GM18870 (cell line): ENCODE measurements at regions not wholly inside any gene's neighbourhood (a gene's known extent, or its start where the extent isn't known, plus 50 kb on each side); places are given as distances from the start of the nearest gene placed in this dataset.
A peak's percentile ranks its signal among the peaks of the same experiment; 100 is the strongest.
"Not testable (repeated sequence)": the region's sequence is repeated elsewhere in the genome, so short reads cannot be mapped to it uniquely, and the experiment has no call there.

Experiments used
- ATAC-seq: cut with Tn5 transposase; IDR thresholded peaks from one replicate; pipeline ENCODE4 v1.9.1; 2021; ENCODE audit warnings: moderate library complexity; ENCODE audit not compliant: unreplicated experiment

GRCh38 chr11:103798446-103798845 lies 238.0 kb upstream of the DDI1 start:
- no peak for ATAC-seq

DNA sequence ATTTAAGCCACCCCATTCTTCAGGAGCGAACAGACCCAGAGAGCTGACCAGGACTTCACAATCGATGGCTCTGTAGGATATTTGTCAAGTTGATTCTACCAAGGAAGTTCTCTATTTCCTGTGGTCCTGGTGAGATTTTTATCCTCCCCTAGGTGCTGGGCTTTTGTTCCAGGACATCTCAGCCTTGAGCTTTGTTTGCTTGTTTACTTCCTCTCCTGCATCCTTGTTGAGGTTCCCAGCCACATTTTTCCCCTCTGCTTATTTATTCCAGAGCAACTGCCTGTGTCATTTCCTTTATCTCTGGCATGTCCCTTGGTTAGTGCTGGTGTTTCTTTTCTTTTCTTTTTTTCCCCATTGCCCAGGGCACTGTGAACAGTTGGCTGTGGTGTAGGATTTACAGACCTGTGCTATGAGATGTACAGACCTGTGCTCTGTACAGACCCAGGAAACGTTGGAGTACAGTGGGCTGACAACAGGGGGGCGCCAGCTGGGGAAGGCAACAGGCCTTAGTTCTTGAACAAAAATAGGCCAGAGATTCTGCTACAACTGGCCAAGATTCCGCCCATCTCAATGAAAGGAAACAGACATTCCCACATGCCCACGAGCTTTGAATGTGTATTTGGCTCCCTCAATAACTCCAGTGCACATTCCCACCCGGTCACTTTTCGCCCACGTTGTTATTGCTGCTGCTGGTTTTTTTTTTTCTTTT lies 235.9 kb upstream of the DDI1 start:
- no peak for ATAC-seq

- peak; percentile 49 for ATAC-seq
Measured at GRCh38 chr11:103803062-103803461, 233.4 kb upstream of the DDI1 start.

GRCh38 chr11:103805688-103806009 lies 230.8 kb upstream of the DDI1 start:
- ATAC-seq = no peak

- peak; percentile 68 for ATAC-seq
Measured at GRCh38 chr11:103806130-103806895, 230.1 kb upstream of the DDI1 start.

- no peak for ATAC-seq
Measured at GRCh38 chr11:103807806-103808205, 228.6 kb upstream of the DDI1 start.

DNA sequence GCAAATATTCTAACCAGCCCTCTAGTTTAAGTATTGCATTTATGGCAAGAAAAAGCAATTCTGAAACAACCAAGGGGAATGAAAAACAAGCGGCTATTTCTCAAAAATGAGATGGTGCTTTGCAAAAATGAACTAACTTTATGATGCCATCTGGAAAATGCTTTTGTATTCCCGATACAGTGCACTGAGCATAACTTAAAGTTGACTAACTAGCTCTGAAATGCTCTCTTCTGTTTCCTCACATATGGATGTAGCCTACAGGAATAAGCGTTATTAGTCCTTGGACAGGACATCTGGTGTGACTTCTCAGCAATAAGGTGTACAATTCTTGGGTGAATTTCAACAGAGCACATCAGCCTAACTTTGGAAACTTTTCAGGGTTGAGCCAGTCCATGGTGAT lies 228.2 kb upstream of the DDI1 start:
- ATAC-seq = no peak

- ATAC-seq = no peak
Measured at GRCh38 chr11:103811870-103812455, 224.5 kb upstream of the DDI1 start.

- no peak for ATAC-seq
Measured at GRCh38 chr11:103812680-103813079, 223.8 kb upstream of the DDI1 start.

- not testable (repeated sequence) for ATAC-seq
Measured at GRCh38 chr11:103820345-103820744, 216.1 kb upstream of the DDI1 start.

DNA sequence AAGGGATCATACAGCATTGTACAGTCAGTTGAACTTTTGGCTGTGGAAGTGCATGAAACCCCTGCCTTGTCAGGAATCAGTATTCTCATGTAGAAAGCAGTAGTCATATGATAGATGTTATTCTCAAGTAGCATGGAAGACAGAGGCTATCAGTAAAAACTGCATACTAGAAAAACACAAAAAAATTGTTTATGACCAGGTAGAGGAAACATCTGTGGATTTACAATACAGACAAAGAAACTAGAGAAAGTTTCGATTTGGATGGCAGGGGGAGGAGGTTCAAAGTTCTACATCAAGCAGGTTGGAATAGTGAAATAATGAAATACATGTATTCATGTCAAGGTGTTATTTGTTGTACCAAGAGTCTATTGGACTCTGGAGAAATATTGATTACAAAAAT lies 212.3 kb upstream of the DDI1 start:
- no peak for ATAC-seq

DNA sequence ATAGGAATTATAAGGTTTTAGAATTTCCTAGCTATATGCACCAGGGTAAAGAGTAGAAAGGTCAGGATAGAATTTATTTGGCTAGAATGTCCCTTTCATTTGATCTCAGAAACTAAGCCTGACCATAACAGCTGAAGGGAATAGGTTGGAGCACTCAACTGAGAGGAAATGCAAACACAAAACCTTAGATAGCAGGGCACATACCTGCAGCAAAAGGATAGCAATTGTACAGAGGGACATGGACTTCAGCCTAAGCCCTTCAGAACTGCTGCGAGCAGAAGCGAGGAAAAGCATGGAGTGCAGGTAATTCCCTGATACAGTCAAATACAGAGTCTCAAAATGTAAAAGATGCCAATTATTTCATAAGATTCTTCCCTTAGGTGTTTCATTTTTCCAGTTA lies 211.0 kb upstream of the DDI1 start:
- ATAC-seq = no peak

GRCh38 chr11:103826856-103827255 lies 209.6 kb upstream of the DDI1 start:
- no peak for ATAC-seq

GRCh38 chr11:103829596-103829995 lies 206.8 kb upstream of the DDI1 start:
- no peak for ATAC-seq

DNA sequence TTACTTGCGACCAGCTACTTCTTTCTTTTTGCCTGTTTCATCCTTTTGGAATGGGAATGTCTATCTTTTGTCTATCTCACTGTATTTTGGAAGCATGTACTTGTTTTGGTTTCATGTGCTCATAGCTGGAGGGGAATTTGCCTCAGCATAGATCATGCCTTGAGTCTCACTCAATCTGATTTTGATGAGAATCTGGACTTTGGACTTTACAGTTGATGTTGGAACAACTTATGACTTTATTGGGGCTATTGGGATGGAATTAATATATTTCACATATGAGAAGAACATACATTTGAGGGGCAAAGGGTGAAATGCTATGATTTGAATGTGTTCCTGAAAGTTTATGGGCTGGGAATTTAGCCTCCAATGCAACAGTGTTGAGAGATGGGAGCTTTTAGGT lies 206.2 kb upstream of the DDI1 start:
- ATAC-seq = no peak

- no peak for ATAC-seq
Measured at GRCh38 chr11:103832762-103833161, 203.7 kb upstream of the DDI1 start.

- ATAC-seq = no peak
Measured at GRCh38 chr11:103842191-103842590, 194.2 kb upstream of the DDI1 start.

GRCh38 chr11:103842795-103843194 lies 193.6 kb upstream of the DDI1 start:
- no peak for ATAC-seq

GRCh38 chr11:103844327-103845215 lies 191.9 kb upstream of the DDI1 start:
- peak; percentile 98 for ATAC-seq

DNA sequence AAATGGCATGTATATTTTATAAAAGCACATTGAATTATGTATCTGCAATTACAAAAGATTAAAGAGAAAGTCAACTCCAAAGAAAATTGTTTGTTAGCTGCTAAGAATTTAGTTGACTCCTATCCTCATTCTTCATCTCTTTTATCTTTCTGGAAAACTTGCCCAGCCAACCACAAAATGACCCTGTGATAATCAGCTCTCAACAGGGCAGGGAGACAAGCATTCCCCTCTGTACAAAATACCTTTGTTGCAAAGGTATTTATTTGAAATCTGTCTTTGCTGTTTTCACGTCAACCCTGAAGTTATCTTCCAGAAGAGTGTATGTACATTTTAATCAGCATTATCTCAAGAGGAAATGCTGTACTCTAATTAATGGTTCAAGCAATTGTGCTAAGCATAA lies 191.1 kb upstream of the DDI1 start:
- no peak for ATAC-seq

- no peak for ATAC-seq
Measured at GRCh38 chr11:103848686-103849085, 187.8 kb upstream of the DDI1 start.
